22Rv1 (cell line): ENCODE measurements at regions not wholly inside any gene's neighbourhood (a gene's known extent, or its start where the extent isn't known, plus 50 kb on each side); places are given as distances from the start of the nearest gene placed in this dataset.

Experiments used
- ZFX ChIP-seq: fragments of 450-650 bp; IDR thresholded peaks from 2 replicates; pipeline ENCODE4 v1.6.1; 2017; ENCODE audit warnings: antibody characterized with exemption, borderline replicate concordance
- TF ChIP-seq, protein P1 (sequence below): fragments of 450-650 bp; IDR thresholded peaks from 2 replicates; pipeline ENCODE4 v1.5.1; 2017; ENCODE audit warnings: mild to moderate bottlenecking

DNA sequence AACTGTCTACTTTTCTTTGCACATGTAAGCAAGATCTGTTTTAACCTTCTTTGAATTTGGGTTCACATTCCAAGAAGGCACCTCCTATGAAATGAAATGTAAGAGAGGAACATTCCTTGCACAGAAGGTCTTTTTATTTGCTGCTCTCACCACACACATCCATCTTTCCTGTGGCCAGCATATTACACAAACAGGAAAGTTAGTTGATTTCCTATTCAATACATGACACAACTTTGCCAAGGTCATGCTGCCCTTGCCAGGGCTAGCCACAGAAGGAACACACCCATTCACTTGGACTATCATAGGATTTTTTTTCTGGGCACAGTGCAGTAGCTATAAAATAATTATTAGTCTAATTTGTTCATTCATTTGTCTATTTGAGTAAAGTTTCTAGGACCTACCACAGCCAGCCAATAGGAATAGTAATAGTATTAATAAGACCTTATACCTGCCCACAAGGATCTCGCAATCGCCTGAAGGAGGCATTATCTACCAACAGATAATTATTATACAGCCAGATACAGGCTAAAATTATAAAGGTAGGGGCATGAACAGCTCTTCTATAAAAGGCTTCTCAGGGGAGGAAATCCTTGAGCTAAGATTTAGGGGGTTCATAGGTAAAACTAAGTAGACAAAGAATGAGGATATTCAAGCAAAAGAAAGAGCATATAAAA lies 78.1 kb upstream of the NREP start:
- TF ChIP-seq, protein P1, sequence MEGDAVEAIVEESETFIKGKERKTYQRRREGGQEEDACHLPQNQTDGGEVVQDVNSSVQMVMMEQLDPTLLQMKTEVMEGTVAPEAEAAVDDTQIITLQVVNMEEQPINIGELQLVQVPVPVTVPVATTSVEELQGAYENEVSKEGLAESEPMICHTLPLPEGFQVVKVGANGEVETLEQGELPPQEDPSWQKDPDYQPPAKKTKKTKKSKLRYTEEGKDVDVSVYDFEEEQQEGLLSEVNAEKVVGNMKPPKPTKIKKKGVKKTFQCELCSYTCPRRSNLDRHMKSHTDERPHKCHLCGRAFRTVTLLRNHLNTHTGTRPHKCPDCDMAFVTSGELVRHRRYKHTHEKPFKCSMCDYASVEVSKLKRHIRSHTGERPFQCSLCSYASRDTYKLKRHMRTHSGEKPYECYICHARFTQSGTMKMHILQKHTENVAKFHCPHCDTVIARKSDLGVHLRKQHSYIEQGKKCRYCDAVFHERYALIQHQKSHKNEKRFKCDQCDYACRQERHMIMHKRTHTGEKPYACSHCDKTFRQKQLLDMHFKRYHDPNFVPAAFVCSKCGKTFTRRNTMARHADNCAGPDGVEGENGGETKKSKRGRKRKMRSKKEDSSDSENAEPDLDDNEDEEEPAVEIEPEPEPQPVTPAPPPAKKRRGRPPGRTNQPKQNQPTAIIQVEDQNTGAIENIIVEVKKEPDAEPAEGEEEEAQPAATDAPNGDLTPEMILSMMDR: no peak
- no peak for TF ChIP-seq ZFX
